Loucy (cell line): ENCODE measurements at regions not wholly inside any gene's neighbourhood (a gene's known extent, or its start where the extent isn't known, plus 50 kb on each side); places are given as distances from the start of the nearest gene placed in this dataset.

Experiments used
- H2AFZ ChIP-seq: fragments of 200-600 bp; sonication (generic); 2 replicates; pipeline ENCODE4 v1.6.0; 2016; ENCODE audit warnings: antibody characterized with exemption, mild to moderate bottlenecking, low read length, moderate library complexity
- H3F3A ChIP-seq: fragments of 200-600 bp; 2 replicates; pipeline ENCODE4 v1.6.0; 2016; ENCODE audit warnings: antibody characterized with exemption, low read depth, mild to moderate bottlenecking
- H3K27me3 ChIP-seq: fragments of 200-600 bp; sonication (generic); 2 replicates; pipeline ENCODE4 v1.6.1; 2014; ENCODE audit warnings: low read length, mild to moderate bottlenecking; ENCODE audit not compliant: insufficient read depth, poor library complexity, severe bottlenecking
- H3K36me3 ChIP-seq: fragments of 200-600 bp; sonication (generic); 2 replicates; pipeline ENCODE4 v1.6.1; 2016; ENCODE audit warnings: low read length; ENCODE audit not compliant: insufficient read depth
- H3K4me1 ChIP-seq: fragments of 200-600 bp; sonication (generic); 2 replicates; pipeline ENCODE4 v1.5.1; 2014; ENCODE audit warnings: low read length, mild to moderate bottlenecking; ENCODE audit not compliant: insufficient read depth, poor library complexity, severe bottlenecking
- H3K4me2 ChIP-seq: fragments of 200-600 bp; sonication (generic); 2 replicates; pipeline ENCODE4 v1.6.0; 2014; ENCODE audit warnings: antibody characterized with exemption, low read length, low read depth, mild to moderate bottlenecking; ENCODE audit not compliant: poor library complexity, severe bottlenecking
- H3K4me3 ChIP-seq: fragments of 200-600 bp; sonication (generic); 2 replicates; pipeline ENCODE4 v1.5.1; 2014; ENCODE audit warnings: low read length, mild to moderate bottlenecking, mixed read lengths; ENCODE audit not compliant: poor library complexity, severe bottlenecking
- H3K79me2 ChIP-seq: fragments of 200-600 bp; sonication (generic); 2 replicates; pipeline ENCODE4 v1.6.1; 2014; ENCODE audit warnings: low read length; ENCODE audit not compliant: insufficient read depth
- H3K9ac ChIP-seq: fragments of 200-600 bp; sonication (generic); 2 replicates; pipeline ENCODE4 v1.6.0; 2014; ENCODE audit warnings: mild to moderate bottlenecking, low read depth, low read length, moderate library complexity; ENCODE audit not compliant: poor library complexity, severe bottlenecking
- H3K9me2 ChIP-seq: fragments of 200-600 bp; sonication (generic); replicated peaks from 2 replicates; pipeline ENCODE4 v1.6.1; 2016; ENCODE audit warnings: low read depth, low read length, mixed read lengths
- H3K9me3 ChIP-seq: fragments of 200-600 bp; sonication (generic); 2 replicates; pipeline ENCODE4 v1.6.1; 2014; ENCODE audit warnings: mild to moderate bottlenecking, antibody characterized with exemption, low read length, low read depth; ENCODE audit not compliant: insufficient read depth
- H4K20me1 ChIP-seq: fragments of 200-600 bp; sonication (generic); 2 replicates; pipeline ENCODE4 v1.6.0; 2014; ENCODE audit warnings: antibody characterized with exemption, low read length, mild to moderate bottlenecking; ENCODE audit not compliant: insufficient read depth, poor library complexity, severe bottlenecking
- CTCF ChIP-seq: fragments of 200-600 bp; sonication (generic); conservative IDR thresholded peaks from 2 replicates; pipeline ENCODE4 v1.5.1; 2014; ENCODE audit warnings: mild to moderate bottlenecking, antibody characterized with exemption, low read length
- EZH2phosphoT487 ChIP-seq: fragments of 200-600 bp; IDR thresholded peaks from 2 replicates; pipeline ENCODE4 v1.6.1; 2018; ENCODE audit warnings: antibody characterized with exemption, mild to moderate bottlenecking, moderate library complexity, borderline replicate concordance

DNA sequence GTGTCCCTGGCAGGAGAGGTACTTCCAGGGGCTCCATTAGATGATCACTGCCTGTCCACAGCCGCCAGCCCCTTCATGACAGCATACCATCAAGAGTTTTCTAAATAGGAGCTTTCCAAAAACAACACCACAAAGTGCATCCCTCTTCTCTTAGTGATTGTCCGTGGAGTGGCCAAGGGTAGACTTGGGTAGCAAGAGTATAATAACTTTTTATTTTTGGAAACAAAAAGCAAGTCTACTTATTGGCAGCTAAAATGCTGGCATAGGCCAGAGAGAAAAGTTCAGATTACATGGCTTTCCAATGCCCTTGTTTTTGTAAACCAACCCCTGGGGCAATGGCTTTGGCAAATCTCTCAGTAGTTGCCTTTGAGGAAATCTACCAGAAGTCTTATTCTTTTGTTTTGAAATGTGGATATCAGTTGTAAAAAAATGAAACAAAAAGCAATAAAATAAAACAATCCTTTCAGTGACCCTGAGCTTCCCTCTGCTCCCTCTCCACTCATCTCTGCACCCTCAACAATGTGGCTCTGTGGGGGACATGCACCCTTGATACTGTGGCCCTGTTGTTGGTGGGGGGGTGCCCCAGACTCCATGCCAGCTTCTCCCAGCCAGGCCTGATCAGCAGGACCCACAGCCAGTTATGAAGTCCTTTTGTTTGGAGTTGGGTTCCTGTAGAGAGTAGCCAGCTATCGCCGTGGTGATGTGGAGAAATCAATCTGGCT is 294.1 kb downstream of the DLEU7 start:
- H3K36me3 ChIP-seq: no peaks in the 10 kb centered on the region
- no peaks in the 10 kb centered on the region for H3K79me2 ChIP-seq
- H3K9ac ChIP-seq: no peak overlapping the region
- no peak overlapping the region for H3K4me3 ChIP-seq
- H2AFZ ChIP-seq: no peak overlapping the region
- peaks cover 16% of the 10 kb centered on the region for H3K4me1 ChIP-seq
- H3F3A ChIP-seq: no peaks in the 10 kb centered on the region
- no peak overlapping the region for H3K4me2 ChIP-seq
- H3K9me3 ChIP-seq: no peaks in the 10 kb centered on the region
- no peaks in the 10 kb centered on the region for H4K20me1 ChIP-seq
- TF ChIP-seq EZH2phosphoT487 (no peak), CTCF (no peak)
- no peaks in the 10 kb centered on the region for H3K9me2 ChIP-seq
- H3K27me3 ChIP-seq: no peaks in the 10 kb centered on the region

GRCh38 chr13:50550151-50550550 is 293.3 kb downstream of the DLEU7 start:
- Histone ChIP-seq H3K79me2 (no peaks in the 10 kb centered on the region), H3K4me2 (no peak overlapping the region), H3K4me3 (no peak overlapping the region), H3K36me3 (no peaks in the 10 kb centered on the region), H4K20me1 (no peaks in the 10 kb centered on the region), H3F3A (no peaks in the 10 kb centered on the region), H3K4me1 (peaks cover 9% of the 10 kb centered on the region), H3K9me2 (no peaks in the 10 kb centered on the region), H2AFZ (no peak overlapping the region), H3K9ac (no peak overlapping the region), H3K9me3 (no peaks in the 10 kb centered on the region), H3K27me3 (no peaks in the 10 kb centered on the region)
- TF ChIP-seq CTCF: no peak
- TF ChIP-seq EZH2phosphoT487: no peak

- no peaks in the 10 kb centered on the region for H3K79me2 ChIP-seq
- no peak overlapping the region for H3K9ac ChIP-seq
- H3K27me3 ChIP-seq: no peaks in the 10 kb centered on the region
- H4K20me1 ChIP-seq: no peaks in the 10 kb centered on the region
- no peak overlapping the region for H3K4me3 ChIP-seq
- no peaks in the 10 kb centered on the region for H3K9me3 ChIP-seq
- no peak overlapping the region for H2AFZ ChIP-seq
- no peaks in the 10 kb centered on the region for H3F3A ChIP-seq
- H3K4me2 ChIP-seq: no peak overlapping the region
- no peaks in the 10 kb centered on the region for H3K36me3 ChIP-seq
- H3K4me1 ChIP-seq: peaks cover 8% of the 10 kb centered on the region
- no peak for TF ChIP-seq CTCF
- TF ChIP-seq EZH2phosphoT487: no peak
- no peaks in the 10 kb centered on the region for H3K9me2 ChIP-seq
Measured at GRCh38 chr13:50552424-50552966, 291.0 kb downstream of the DLEU7 start.
